GM12878 (cell line): ENCODE measurements at regions not wholly inside any gene's neighbourhood (a gene's known extent, or its start where the extent isn't known, plus 50 kb on each side); places are given as distances from the start of the nearest gene placed in this dataset.

Experiments used
- ATAC-seq: fragments of 200-7000 bp; cut with Tn5 transposase; 3 replicates; pipeline ENCODE4 v1.9.1; 2020; ENCODE audit warnings: mild to moderate bottlenecking, moderate library complexity
- BruUV-seq: library from RNA; stranded (reverse); fragments of 400-500 nt; replicated peaks from 2 replicates; lab custom pipeline; 2021; lab: Mats Ljungman, UMichigan
- CTCF ChIA-PET: fragments of 300-600 bp; sonication (Branson Sonifier 250); formaldehyde crosslinking; extraction: SDS; loops from one replicate; lab custom pipeline; 2021; ENCODE audit warnings: inconsistent platforms; lab: Yijun Ruan, JAX
- POLR2A ChIA-PET: fragments of 350-600 bp; formaldehyde crosslinking; extraction: SDS; loops from one replicate; lab custom pipeline; 2021; ENCODE audit warnings: inconsistent platforms; lab: Charles Lee
- RAD21 ChIA-PET: fragments of 300-600 bp; sonication (Branson Sonifier 250); formaldehyde crosslinking; loops from one replicate; lab custom pipeline; 2023; ENCODE audit warnings: antibody characterized with exemption; ENCODE audit not compliant: unreplicated experiment; lab: Charles Lee
- SMC1A ChIA-PET: fragments of 300-600 bp; sonication (Branson Sonifier 250); formaldehyde crosslinking; loops from one replicate; lab custom pipeline; 2023; ENCODE audit not compliant: unreplicated experiment, uncharacterized antibody; lab: Charles Lee
- DNase-seq: peaks from one replicate; pipeline ENCODE4 v3.0.0-alpha.2; 2011; ENCODE audit warnings: low read depth, low spot score
- FAIRE-seq: peaks from 3 replicates; lab custom pipeline; 2011; peaks lifted over from hg19 to GRCh38; lab: Jason Lieb, UNC
- H2AFZ ChIP-seq: 2 replicates; pipeline ENCODE4 v1.6.0; 2011; ENCODE audit warnings: low read depth, low read length, control low read depth; ENCODE audit not compliant: control insufficient read depth
- H3K27ac ChIP-seq: 2 replicates; pipeline ENCODE4 v1.5.1; 2011; ENCODE audit warnings: control low read depth; ENCODE audit not compliant: control insufficient read depth, insufficient read depth
- H3K27me3 ChIP-seq, 2 experiments: replicated peaks in 1 of 2; 2 replicates each; pipeline versions ENCODE4 v1.6.0 to v1.6.1; 2011; ENCODE audit warnings: low read length in 1 of 2; ENCODE audit not compliant: control insufficient read depth in 2 of 2, insufficient read depth in 2 of 2
- H3K36me3 ChIP-seq, 2 experiments: 2 replicates each; pipeline ENCODE4 v1.5.1; 2011; ENCODE audit warnings: low read length in 1 of 2; ENCODE audit not compliant: control insufficient read depth in 2 of 2, insufficient read depth in 2 of 2
- H3K4me1 ChIP-seq: 2 replicates; pipeline ENCODE4 v1.6.1; 2011; ENCODE audit warnings: mild to moderate bottlenecking, low read length, moderate library complexity, mixed read lengths; ENCODE audit not compliant: control insufficient read depth, insufficient read depth
- H3K4me2 ChIP-seq: 2 replicates; pipeline ENCODE4 v1.6.0; 2011; ENCODE audit warnings: control low read depth; ENCODE audit not compliant: control insufficient read depth, insufficient read depth
- H3K4me3 ChIP-seq: fragments of 200-600 bp; sonication (generic); 2 replicates; pipeline ENCODE4 v1.5.1; 2016
- H3K79me2 ChIP-seq: 2 replicates; pipeline ENCODE4 v1.6.0; 2011; ENCODE audit warnings: low read length; ENCODE audit not compliant: control insufficient read depth, insufficient read depth
- H3K9ac ChIP-seq: 2 replicates; pipeline ENCODE4 v1.8.0; 2011; ENCODE audit warnings: low read length, control low read depth, mixed read lengths; ENCODE audit not compliant: control insufficient read depth, insufficient read depth
- H3K9me3 ChIP-seq: replicated peaks from 3 replicates; pipeline ENCODE4 v1.5.1; 2011; ENCODE audit warnings: mild to moderate bottlenecking, low read length; ENCODE audit not compliant: control insufficient read depth, insufficient read depth
- H4K20me1 ChIP-seq: 2 replicates; pipeline ENCODE4 v1.6.0; 2011; ENCODE audit not compliant: control insufficient read depth, insufficient read depth
- BCL11A ChIP-seq: IDR thresholded peaks from 2 replicates; pipeline ENCODE4 v1.6.1; 2011; ENCODE audit warnings: low read depth, low read length
- FOXM1 ChIP-seq: IDR thresholded peaks from 2 replicates; pipeline ENCODE4 v1.6.1; 2012; ENCODE audit warnings: low read depth, mild to moderate bottlenecking, inconsistent platforms, low read length, moderate library complexity
- NR2C2 ChIP-seq: IDR thresholded peaks from 2 replicates; pipeline ENCODE4 v1.6.1; 2011; ENCODE audit warnings: borderline replicate concordance, low read depth; ENCODE audit not compliant: control insufficient read depth, insufficient read length
- PAX8 ChIP-seq: fragments of 450-650 bp; IDR thresholded peaks from 2 replicates; pipeline ENCODE4 v1.6.1; 2017; ENCODE audit warnings: mild to moderate bottlenecking, moderate library complexity
- RCOR1 ChIP-seq: conservative IDR thresholded peaks from 2 replicates; pipeline ENCODE4 v1.6.1; 2012; ENCODE audit warnings: low read depth, low read length, improper control_type of control experiment
- SMARCA5 ChIP-seq: fragments of 450-650 bp; IDR thresholded peaks from 2 replicates; pipeline ENCODE4 v1.6.1; 2017; ENCODE audit warnings: mild to moderate bottlenecking
- SREBF2 ChIP-seq: IDR thresholded peaks from 2 replicates; pipeline ENCODE4 v1.6.1; 2012; ENCODE audit warnings: mild to moderate bottlenecking, low read length
- STAT3 ChIP-seq: IDR thresholded peaks from 2 replicates; pipeline ENCODE4 v1.6.1; 2011; ENCODE audit warnings: low read depth, low read length, improper control_type of control experiment
- TCF3 ChIP-seq: IDR thresholded peaks from 2 replicates; pipeline ENCODE4 v1.6.1; 2012; ENCODE audit warnings: low read depth, mild to moderate bottlenecking, low read length, borderline replicate concordance; ENCODE audit not compliant: insufficient read depth
- TCF7 ChIP-seq: IDR thresholded peaks from 2 replicates; pipeline ENCODE4 v1.6.1; 2014; ENCODE audit warnings: antibody characterized with exemption, borderline replicate concordance
- WGBS: methylation state at CpG from one replicate; pipeline ENCODE4 v1.1.6; 2016; ENCODE audit warnings: low lambda C conversion rate; ENCODE audit not compliant: insufficient replicate concordance, insufficient coverage; ENCODE audit errors: missing lambda C conversion rate; 5-methylcytosine and 5-hydroxymethylcytosine counted together
- in situ Hi-C: fragments of 300-500 bp; cut with MboI; formaldehyde crosslinking; loops from 9 replicates; pipeline ENCODE4 v1.14.3; 2018; ENCODE audit warnings: mixed read lengths
- intact Hi-C: fragments of 100-400 bp; cut with micrococcal nuclease; formaldehyde crosslinking; loops from one replicate; pipeline ENCODE4 v1.14.2; 2022; ENCODE audit not compliant: unreplicated experiment
- TF ChIP-seq, protein P1 (sequence below): fragments of 450-650 bp; IDR thresholded peaks from 2 replicates; pipeline ENCODE4 v1.6.1; 2016; ENCODE audit warnings: mild to moderate bottlenecking, moderate library complexity, borderline replicate concordance
- TF ChIP-seq, protein P2 (sequence below): fragments of 450-650 bp; IDR thresholded peaks from 2 replicates; pipeline ENCODE4 v1.6.1; 2017; ENCODE audit warnings: low read depth, mild to moderate bottlenecking, moderate library complexity

DNA sequence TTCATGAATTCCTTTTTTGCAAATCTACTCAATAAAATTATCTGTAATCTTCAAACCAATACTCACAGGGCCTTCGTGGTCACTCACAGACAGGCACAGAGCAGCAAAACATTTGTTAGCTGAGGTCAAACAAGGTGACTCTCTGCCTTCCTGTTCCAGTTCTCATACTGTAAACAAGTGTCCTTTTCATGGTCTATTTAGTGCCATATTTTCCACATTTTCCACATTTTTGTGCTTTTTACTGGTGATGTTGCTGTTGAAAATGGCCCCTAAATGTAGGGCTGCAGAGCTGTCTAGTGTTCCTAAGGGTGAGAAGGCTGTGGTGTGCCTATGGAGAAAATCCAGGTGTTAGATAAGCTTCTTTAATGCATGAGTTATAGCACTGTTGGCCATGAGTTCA, 133.1 kb upstream of the COL21A1 start:
- FAIRE-seq (no peak), DNase-seq (no peak), ATAC-seq (no peak)
- no peaks in the 10 kb centered on the region for H3K27me3 ChIP-seq
- H4K20me1 ChIP-seq, result no peaks in the 10 kb centered on the region
- ChIA-PET CTCF (interaction anchor here (1.3 kb wide), 1 partner anchor 162 kb away, joined by 3 read pairs; no protein-coding TSS in a partner anchor), SMC1A (interaction anchor here (1.5 kb wide), 1 partner anchor 19 kb away, joined by 3 read pairs; no protein-coding TSS in a partner anchor), RAD21 (no interaction called here), POLR2A (no interaction called here)
- intact Hi-C loops (no loop called here), in situ Hi-C loops (no loop called here)
- H2AFZ ChIP-seq, result no peak overlapping the region
- TF ChIP-seq, protein P1, sequence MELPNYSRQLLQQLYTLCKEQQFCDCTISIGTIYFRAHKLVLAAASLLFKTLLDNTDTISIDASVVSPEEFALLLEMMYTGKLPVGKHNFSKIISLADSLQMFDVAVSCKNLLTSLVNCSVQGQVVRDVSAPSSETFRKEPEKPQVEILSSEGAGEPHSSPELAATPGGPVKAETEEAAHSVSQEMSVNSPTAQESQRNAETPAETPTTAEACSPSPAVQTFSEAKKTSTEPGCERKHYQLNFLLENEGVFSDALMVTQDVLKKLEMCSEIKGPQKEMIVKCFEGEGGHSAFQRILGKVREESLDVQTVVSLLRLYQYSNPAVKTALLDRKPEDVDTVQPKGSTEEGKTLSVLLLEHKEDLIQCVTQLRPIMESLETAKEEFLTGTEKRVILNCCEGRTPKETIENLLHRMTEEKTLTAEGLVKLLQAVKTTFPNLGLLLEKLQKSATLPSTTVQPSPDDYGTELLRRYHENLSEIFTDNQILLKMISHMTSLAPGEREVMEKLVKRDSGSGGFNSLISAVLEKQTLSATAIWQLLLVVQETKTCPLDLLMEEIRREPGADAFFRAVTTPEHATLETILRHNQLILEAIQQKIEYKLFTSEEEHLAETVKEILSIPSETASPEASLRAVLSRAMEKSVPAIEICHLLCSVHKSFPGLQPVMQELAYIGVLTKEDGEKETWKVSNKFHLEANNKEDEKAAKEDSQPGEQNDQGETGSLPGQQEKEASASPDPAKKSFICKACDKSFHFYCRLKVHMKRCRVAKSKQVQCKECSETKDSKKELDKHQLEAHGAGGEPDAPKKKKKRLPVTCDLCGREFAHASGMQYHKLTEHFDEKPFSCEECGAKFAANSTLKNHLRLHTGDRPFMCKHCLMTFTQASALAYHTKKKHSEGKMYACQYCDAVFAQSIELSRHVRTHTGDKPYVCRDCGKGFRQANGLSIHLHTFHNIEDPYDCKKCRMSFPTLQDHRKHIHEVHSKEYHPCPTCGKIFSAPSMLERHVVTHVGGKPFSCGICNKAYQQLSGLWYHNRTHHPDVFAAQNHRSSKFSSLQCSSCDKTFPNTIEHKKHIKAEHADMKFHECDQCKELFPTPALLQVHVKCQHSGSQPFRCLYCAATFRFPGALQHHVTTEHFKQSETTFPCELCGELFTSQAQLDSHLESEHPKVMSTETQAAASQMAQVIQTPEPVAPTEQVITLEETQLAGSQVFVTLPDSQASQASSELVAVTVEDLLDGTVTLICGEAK, result no peak
- no peak for TF ChIP-seq STAT3
- TF ChIP-seq TCF3, result no peak
- TF ChIP-seq SMARCA5, result no peak
- no peak for TF ChIP-seq NR2C2
- no peak for TF ChIP-seq FOXM1
- TF ChIP-seq TCF7, result no peak
- no peak for TF ChIP-seq RCOR1
- TF ChIP-seq SREBF2, result no peak
- TF ChIP-seq, protein P2, sequence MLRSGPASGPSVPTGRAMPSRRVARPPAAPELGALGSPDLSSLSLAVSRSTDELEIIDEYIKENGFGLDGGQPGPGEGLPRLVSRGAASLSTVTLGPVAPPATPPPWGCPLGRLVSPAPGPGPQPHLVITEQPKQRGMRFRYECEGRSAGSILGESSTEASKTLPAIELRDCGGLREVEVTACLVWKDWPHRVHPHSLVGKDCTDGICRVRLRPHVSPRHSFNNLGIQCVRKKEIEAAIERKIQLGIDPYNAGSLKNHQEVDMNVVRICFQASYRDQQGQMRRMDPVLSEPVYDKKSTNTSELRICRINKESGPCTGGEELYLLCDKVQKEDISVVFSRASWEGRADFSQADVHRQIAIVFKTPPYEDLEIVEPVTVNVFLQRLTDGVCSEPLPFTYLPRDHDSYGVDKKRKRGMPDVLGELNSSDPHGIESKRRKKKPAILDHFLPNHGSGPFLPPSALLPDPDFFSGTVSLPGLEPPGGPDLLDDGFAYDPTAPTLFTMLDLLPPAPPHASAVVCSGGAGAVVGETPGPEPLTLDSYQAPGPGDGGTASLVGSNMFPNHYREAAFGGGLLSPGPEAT, result no peak
- TF ChIP-seq PAX8, result no peak
- no peak for TF ChIP-seq BCL11A
- H3K4me2 ChIP-seq, result no peak overlapping the region
- no peak overlapping the region for H3K27ac ChIP-seq
- BruUV-seq, result no TSS peak
- 0% methylated on average over 1 of the region's 1 CpG for WGBS
- no peaks in the 10 kb centered on the region for H3K4me1 ChIP-seq
- H3K36me3 ChIP-seq, result no peaks in the 10 kb centered on the region
- no peak overlapping the region for H3K9ac ChIP-seq
- H3K4me3 ChIP-seq, result no peak overlapping the region
- H3K79me2 ChIP-seq, result no peaks in the 10 kb centered on the region
- H3K9me3 ChIP-seq, result no peaks in the 10 kb centered on the region; the same call in 2 of the 3 replicates
